ENCODE measurements at regions not wholly inside any gene's neighbourhood (a gene's known extent, or its start where the extent isn't known, plus 50 kb on each side); places are given as distances from the start of the nearest gene placed in this dataset.

DNA sequence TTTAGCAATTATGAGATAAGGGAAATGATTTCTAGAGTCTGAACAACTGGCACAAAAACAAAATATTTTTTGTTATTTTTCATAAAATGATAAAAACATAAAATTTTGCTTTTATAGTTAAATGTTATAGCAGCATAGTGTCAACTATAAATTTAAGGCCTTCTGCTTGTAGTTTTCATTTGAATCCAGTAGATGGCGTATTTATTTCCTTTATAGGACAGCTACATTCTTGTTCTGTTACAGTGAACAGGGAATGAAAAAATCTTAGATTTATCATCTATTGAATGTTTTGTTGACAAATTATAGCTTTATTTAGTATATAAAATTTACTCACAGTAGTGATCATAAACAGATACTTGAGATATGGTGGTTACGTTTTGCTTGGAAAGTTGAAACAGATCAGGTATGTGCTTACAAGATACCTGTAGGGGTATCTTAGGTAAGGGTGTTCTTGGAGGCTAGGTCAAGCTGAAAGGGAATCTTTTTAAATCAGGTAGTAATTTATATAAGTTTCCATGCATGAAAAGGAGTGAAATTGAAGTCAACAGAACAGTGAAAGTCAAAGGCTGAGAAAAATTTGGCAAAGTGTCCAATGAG, 239.3 kb upstream of the GRIN3A start:
- H3K9me3 ChIP-seq: no peaks in the 10 kb centered on the region
- H3K27me3 ChIP-seq: no peaks in the 10 kb centered on the region
- H3K4me1 ChIP-seq: no peaks in the 10 kb centered on the region
- no peaks in the 10 kb centered on the region for H3K36me3 ChIP-seq
- no peak overlapping the region for H3K27ac ChIP-seq
- in situ Hi-C loops (cut with MboI; ENCODE audit: low sequenced_read_pairs in 4 of 4): no loop called here
- no peak overlapping the region for H3K4me3 ChIP-seq
- TF ChIP-seq, protein P1, sequence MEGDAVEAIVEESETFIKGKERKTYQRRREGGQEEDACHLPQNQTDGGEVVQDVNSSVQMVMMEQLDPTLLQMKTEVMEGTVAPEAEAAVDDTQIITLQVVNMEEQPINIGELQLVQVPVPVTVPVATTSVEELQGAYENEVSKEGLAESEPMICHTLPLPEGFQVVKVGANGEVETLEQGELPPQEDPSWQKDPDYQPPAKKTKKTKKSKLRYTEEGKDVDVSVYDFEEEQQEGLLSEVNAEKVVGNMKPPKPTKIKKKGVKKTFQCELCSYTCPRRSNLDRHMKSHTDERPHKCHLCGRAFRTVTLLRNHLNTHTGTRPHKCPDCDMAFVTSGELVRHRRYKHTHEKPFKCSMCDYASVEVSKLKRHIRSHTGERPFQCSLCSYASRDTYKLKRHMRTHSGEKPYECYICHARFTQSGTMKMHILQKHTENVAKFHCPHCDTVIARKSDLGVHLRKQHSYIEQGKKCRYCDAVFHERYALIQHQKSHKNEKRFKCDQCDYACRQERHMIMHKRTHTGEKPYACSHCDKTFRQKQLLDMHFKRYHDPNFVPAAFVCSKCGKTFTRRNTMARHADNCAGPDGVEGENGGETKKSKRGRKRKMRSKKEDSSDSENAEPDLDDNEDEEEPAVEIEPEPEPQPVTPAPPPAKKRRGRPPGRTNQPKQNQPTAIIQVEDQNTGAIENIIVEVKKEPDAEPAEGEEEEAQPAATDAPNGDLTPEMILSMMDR (IDR thresholded peaks at IDR 0.05 in 4 of 5, conservative IDR thresholded peaks at IDR 0.05 in 1 of 5): peak in 1 of 5 experiments; percentile 23
- TF ChIP-seq POLR2A (IDR thresholded peaks at IDR 0.05): no peak
- ATAC-seq: no peak
- DNase-seq: no peak
- intact Hi-C loops (cut with DNase I; ENCODE audit: low total_unique reads): no loop called here

DNA sequence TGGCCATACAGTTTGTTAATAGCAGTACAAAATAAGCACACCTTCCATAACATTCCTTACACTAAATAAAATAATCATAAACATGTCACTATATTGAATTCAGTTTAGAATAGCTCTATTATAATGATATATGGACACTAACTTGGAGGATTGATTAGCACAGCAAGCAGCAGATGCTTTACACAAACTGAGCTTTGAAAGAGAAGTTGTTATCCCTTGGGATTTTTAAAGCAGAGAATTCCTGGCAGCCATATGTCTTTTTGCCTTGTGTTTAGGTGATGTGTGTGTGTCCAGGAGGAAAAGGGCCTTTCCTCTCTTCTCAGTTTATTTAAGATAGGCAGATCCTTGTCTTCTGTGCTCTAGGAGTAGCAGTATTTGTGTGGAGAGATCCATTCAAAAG, 232.2 kb upstream of the GRIN3A start:
- no peaks in the 10 kb centered on the region for H3K27me3 ChIP-seq
- DNase-seq (no peak), ATAC-seq (no peak)
- H3K4me1 ChIP-seq: no peaks in the 10 kb centered on the region
- TF ChIP-seq, protein P1 (IDR thresholded peaks at IDR 0.05 in 4 of 5, conservative IDR thresholded peaks at IDR 0.05 in 1 of 5): no peak
- H3K36me3 ChIP-seq: no peaks in the 10 kb centered on the region
- no peaks in the 10 kb centered on the region for H3K9me3 ChIP-seq
- no peak overlapping the region for H3K4me3 ChIP-seq
- no peak overlapping the region for H3K27ac ChIP-seq
- in situ Hi-C loops (cut with MboI; ENCODE audit: low sequenced_read_pairs in 4 of 4) (no loop called here), intact Hi-C loops (cut with DNase I; ENCODE audit: low total_unique reads) (no loop called here)

DNA sequence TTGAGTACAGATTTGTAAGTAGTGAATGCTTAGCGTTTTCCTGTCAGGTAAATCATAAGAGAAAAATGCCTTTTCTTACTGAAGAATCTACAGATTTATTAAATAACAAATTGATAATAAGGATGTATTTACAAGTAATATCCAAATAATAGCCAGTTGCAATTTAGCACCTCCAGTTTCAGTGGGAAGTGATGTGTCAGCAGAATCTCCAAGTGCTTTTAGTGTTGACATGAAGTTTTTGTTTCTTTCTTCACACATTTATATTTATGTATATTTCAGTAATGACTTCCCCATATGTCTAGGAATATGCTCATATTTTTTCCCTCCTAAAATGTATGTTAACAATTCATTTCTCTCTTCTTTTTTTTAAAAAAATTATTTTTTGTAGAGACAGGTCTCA, 229.9 kb upstream of the GRIN3A start:
- in situ Hi-C loops (cut with MboI; ENCODE audit: low sequenced_read_pairs in 4 of 4): no loop called here
- H3K9me3 ChIP-seq: no peaks in the 10 kb centered on the region
- no peak for TF ChIP-seq POLR2A (IDR thresholded peaks at IDR 0.05)
- TF ChIP-seq, protein P1 (IDR thresholded peaks at IDR 0.05 in 4 of 5, conservative IDR thresholded peaks at IDR 0.05 in 1 of 5): no peak
- intact Hi-C loops (cut with DNase I; ENCODE audit: low total_unique reads): no loop called here
- no peak overlapping the region for H3K27ac ChIP-seq
- no peaks in the 10 kb centered on the region for H3K36me3 ChIP-seq
- DNase-seq (no peak), ATAC-seq (no peak)
- H3K4me3 ChIP-seq: no peak overlapping the region
- no peaks in the 10 kb centered on the region for H3K4me1 ChIP-seq
- H3K27me3 ChIP-seq: no peaks in the 10 kb centered on the region

DNA sequence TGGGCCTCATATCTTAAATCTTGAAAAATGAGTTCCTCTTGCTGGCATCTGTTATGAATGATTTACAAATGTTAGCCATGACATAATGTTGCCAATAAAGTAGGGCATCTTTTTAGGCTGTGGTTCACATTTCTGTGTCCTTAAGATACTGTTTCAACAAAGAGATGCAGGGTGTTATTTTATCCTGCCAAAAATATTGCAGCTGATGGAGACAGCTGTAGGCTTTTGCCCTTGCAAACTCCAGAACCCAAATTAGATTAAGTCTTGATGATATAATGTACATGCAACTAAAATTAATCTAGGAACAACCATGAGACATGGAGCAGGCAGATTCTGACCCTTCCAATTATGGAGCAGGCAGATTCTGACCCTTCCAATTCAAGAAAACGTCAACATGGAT, 228.2 kb upstream of the GRIN3A start:
- intact Hi-C loops (cut with DNase I; ENCODE audit: low total_unique reads): no loop called here
- H3K4me3 ChIP-seq: no peak overlapping the region
- no peaks in the 10 kb centered on the region for H3K4me1 ChIP-seq
- H3K36me3 ChIP-seq: no peaks in the 10 kb centered on the region
- no peak overlapping the region for H3K27ac ChIP-seq
- TF ChIP-seq, protein P1 (IDR thresholded peaks at IDR 0.05 in 4 of 5, conservative IDR thresholded peaks at IDR 0.05 in 1 of 5): no peak
- no peak for TF ChIP-seq POLR2A (IDR thresholded peaks at IDR 0.05)
- no peaks in the 10 kb centered on the region for H3K9me3 ChIP-seq
- DNase-seq: no peak
- in situ Hi-C loops (cut with MboI; ENCODE audit: low sequenced_read_pairs in 4 of 4): no loop called here
- ATAC-seq: no peak
- no peaks in the 10 kb centered on the region for H3K27me3 ChIP-seq

DNA sequence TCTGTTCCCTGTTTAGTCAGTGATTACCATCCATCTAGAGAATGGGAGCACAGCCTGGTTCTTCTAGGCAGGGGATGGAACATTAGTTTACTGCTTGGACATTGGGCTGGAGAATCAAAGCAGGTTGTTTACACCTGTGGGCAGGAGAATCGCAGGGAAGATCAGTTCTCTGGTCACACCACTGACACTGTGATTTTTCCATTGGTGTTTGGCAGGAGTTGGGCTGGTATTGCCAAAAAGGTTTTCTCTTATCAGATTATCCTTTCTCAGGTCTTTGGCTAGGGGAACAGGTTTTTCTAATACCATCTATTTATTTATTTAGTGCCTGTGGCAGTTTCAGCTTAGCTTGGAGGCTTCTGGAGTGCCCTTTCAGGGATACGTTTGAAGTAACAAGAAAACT, 219.3 kb upstream of the GRIN3A start:
- ATAC-seq (no peak), DNase-seq (no peak)
- Histone ChIP-seq H3K36me3 (no peaks in the 10 kb centered on the region), H3K27me3 (no peaks in the 10 kb centered on the region), H3K27ac (no peak overlapping the region), H3K9me3 (no peaks in the 10 kb centered on the region), H3K4me3 (no peak overlapping the region), H3K4me1 (no peaks in the 10 kb centered on the region)
- in situ Hi-C loops (cut with MboI; ENCODE audit: low sequenced_read_pairs in 4 of 4) (no loop called here), intact Hi-C loops (cut with DNase I; ENCODE audit: low total_unique reads) (no loop called here)
- TF ChIP-seq, protein P1 (IDR thresholded peaks at IDR 0.05 in 4 of 5, conservative IDR thresholded peaks at IDR 0.05 in 1 of 5): no peak
